ENCODE measurements at regions not wholly inside any gene's neighbourhood (a gene's known extent, or its start where the extent isn't known, plus 50 kb on each side); places are given as distances from the start of the nearest gene placed in this dataset.

- intact Hi-C loops (cut with micrococcal nuclease; ENCODE audit: unreplicated experiment) = no loop called here
- Histone ChIP-seq H3K4me1 (ENCODE audit: insufficient read depth, low read length) (no peaks in the 10 kb centered on the region), H3K9me3 (ENCODE audit: low read length) (no peaks in the 10 kb centered on the region; the same call in none of the 2 replicates), H3K27ac (ENCODE audit: extremely low read length, insufficient read depth, low read length) (no peak overlapping the region), H3K4me3 (replicated peaks in 1 of 3; ENCODE audit: insufficient read depth in 1 of 3, low read depth in 2 of 3, low read length in 3 of 3) (no peak overlapping the region), H3K4me2 (ENCODE audit: low read depth, low read length) (no peak overlapping the region), H3K27me3 (ENCODE audit: control insufficient read depth in 1 of 2, insufficient read depth in 2 of 2, low read length in 2 of 2) (no peaks in the 10 kb centered on the region), H4K20me1 (ENCODE audit: insufficient read depth, low read length) (no peaks in the 10 kb centered on the region), H3K36me3 (replicated peaks in 1 of 2; ENCODE audit: control insufficient read depth in 1 of 2, insufficient read depth in 2 of 2, low read length in 2 of 2) (no peaks in the 10 kb centered on the region), H3K9ac (ENCODE audit: insufficient read depth, low read depth, low read length) (no peak overlapping the region), H2AFZ (ENCODE audit: low read length) (no peak overlapping the region), H3K79me2 (ENCODE audit: insufficient read depth, low read length) (no peaks in the 10 kb centered on the region)
- in situ Hi-C loops (cut with HindIII; ENCODE audit: extremely low pct_ligation_motif_present, low pct_unique_long_range_greater_than_20kb) = no loop called here
- POLR2A ChIA-PET = no interaction called here
- BruUV-seq (replicated peaks) = no TSS peak
- ATAC-seq = no peak
- no peak for DNase-seq (ENCODE audit: low spot score)
- no peak for TF ChIP-seq ZNF709 (CRISPR knock-in tag; IDR thresholded peaks at IDR 0.05)
- no peak for TF ChIP-seq KLF6 (CRISPR knock-in tag; IDR thresholded peaks at IDR 0.05)
- no peak for TF ChIP-seq TRAFD1 (CRISPR knock-in tag; IDR thresholded peaks at IDR 0.05; ENCODE audit: borderline replicate concordance)
- TF ChIP-seq YEATS4 (CRISPR knock-in tag; IDR thresholded peaks at IDR 0.05; ENCODE audit: borderline replicate concordance) = no peak
- no peak for TF ChIP-seq ZNF75D (CRISPR knock-in tag; IDR thresholded peaks at IDR 0.05; ENCODE audit: borderline replicate concordance)
- TF ChIP-seq ZNF362 (CRISPR knock-in tag; IDR thresholded peaks at IDR 0.05; ENCODE audit: borderline replicate concordance) = no peak
- no peak for TF ChIP-seq TBX3 (IDR thresholded peaks at IDR 0.05; ENCODE audit: borderline replicate concordance)
- TF ChIP-seq ZNF577 (CRISPR knock-in tag; IDR thresholded peaks at IDR 0.05; ENCODE audit: borderline replicate concordance, low read depth) = no peak
- TF ChIP-seq HNF4G (IDR thresholded peaks at IDR 0.05; ENCODE audit: borderline replicate concordance, low read depth, low read length) = no peak
- no peak for TF ChIP-seq HNF4G (CRISPR knock-in tag; IDR thresholded peaks at IDR 0.05; ENCODE audit: borderline replicate concordance, low read depth)
- TF ChIP-seq POLR2A (IDR thresholded peaks at IDR 0.05; ENCODE audit: insufficient read depth in 1 of 2, low read depth in 2 of 2, low read length in 2 of 2) = no peak
- CTCF ChIA-PET (ENCODE audit: low intra/inter-chr PET ratio, low total read pairs) = no interaction called here
- FAIRE-seq = no peak
- 12% methylated on average over 3 of the region's 3 CpGs for WGBS (ENCODE audit: low lambda C conversion rate)
Observed at GRCh38 chr2:6630209-6630608, 235.5 kb downstream of the CMPK2 start.

Measured in HepG2 (cell line).